ENCODE measurements at regions not wholly inside any gene's neighbourhood (a gene's known extent, or its start where the extent isn't known, plus 50 kb on each side); places are given as distances from the start of the nearest gene placed in this dataset.

DNA sequence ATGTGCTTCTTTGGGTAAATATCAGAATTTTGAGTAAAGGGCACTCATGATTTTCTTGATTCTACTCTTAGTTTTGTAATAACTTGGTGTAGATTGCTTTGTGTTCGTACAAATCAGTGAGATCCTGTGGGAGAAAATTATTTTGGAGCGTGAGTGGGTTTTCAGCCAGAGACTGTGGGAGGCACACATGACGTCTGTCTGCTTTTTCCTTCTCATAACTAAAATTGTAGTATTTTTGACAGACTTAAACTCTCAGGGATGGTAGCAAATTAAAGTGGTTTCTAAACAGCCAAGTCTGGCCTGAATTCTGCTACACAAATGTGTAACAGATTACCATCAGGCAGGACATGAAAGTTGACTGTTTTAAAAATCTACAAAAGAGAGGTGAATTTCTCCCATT is 222.6 kb downstream of the OTOR start:
- H3K9ac ChIP-seq (ENCODE audit: low read length): no peak overlapping the region
- DNase-seq (ENCODE audit: low read depth) (no peak), FAIRE-seq (no peak)

DNA sequence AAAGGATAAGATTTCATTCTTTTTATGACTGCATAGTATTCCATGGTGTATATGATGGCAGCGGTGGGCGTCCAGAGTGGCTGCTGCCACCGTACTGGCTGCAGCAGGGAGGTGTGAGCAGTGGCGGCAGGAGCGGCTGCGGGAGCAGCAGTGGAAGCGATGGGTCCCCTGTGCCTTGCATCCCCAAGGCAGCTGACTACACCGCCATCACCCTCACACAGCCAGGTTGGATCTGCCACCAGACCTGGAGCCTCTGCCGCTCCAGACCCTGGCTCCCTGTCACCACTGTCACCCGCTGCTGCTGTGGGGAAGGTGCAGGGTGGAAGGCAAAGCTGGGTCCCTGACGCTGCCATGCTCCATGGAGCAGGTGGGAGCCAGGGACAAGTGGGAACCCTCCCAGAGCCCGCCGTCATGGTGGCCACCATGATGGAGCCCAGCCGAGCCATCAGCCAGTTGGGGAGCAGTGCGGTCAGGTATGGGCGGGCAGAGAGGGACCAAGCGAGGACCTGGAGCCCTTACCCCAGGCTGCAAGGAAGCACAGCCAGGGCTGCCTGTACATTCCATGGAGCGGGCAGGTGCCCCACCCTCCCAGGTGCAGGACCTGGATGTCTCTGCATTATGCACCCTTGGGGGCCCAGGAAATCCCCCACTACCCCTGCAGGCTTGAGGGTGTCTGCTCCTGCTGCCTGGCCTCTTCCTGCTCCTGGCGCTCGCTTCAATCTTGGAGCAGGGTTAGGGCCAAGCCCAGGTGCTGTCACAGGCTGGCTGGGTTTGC is 226.1 kb downstream of the OTOR start:
- peaks cover 2% of the 10 kb centered on the region for H3K9me3 Mint-ChIP-seq (ENCODE audit: unreplicated experiment)
- Histone ChIP-seq H3K4me2 (ENCODE audit: low read length) (no peak overlapping the region), H3K27me3 (ENCODE audit: insufficient read depth, low read length) (no peaks in the 10 kb centered on the region), H3K4me1 (ENCODE audit: insufficient read depth, low read length) (no peaks in the 10 kb centered on the region), H3K9ac (ENCODE audit: low read length) (no peak overlapping the region), H3K27ac (ENCODE audit: low read depth, low read length) (no peak overlapping the region), H3K4me3 (ENCODE audit: insufficient read depth, low read depth, low read length) (no peak overlapping the region), H3K36me3 (ENCODE audit: insufficient read depth, low read length) (no peaks in the 10 kb centered on the region), H2AFZ (ENCODE audit: low read depth, low read length) (no peak overlapping the region), H4K20me1 (ENCODE audit: insufficient read depth, low read length) (no peaks in the 10 kb centered on the region), H3K79me2 (ENCODE audit: insufficient read depth, low read length) (no peaks in the 10 kb centered on the region), H3K9me3 (ENCODE audit: insufficient read depth, low read depth, low read length) (no peaks in the 10 kb centered on the region)
- TF ChIP-seq, protein P1, sequence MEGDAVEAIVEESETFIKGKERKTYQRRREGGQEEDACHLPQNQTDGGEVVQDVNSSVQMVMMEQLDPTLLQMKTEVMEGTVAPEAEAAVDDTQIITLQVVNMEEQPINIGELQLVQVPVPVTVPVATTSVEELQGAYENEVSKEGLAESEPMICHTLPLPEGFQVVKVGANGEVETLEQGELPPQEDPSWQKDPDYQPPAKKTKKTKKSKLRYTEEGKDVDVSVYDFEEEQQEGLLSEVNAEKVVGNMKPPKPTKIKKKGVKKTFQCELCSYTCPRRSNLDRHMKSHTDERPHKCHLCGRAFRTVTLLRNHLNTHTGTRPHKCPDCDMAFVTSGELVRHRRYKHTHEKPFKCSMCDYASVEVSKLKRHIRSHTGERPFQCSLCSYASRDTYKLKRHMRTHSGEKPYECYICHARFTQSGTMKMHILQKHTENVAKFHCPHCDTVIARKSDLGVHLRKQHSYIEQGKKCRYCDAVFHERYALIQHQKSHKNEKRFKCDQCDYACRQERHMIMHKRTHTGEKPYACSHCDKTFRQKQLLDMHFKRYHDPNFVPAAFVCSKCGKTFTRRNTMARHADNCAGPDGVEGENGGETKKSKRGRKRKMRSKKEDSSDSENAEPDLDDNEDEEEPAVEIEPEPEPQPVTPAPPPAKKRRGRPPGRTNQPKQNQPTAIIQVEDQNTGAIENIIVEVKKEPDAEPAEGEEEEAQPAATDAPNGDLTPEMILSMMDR (IDR thresholded peaks at IDR 0.05; ENCODE audit: insufficient read depth, low read depth, low read length): no peak
- no peak for TF ChIP-seq EZH2 (IDR thresholded peaks at IDR 0.05; ENCODE audit: insufficient read depth, low read length)
- no peak overlapping the region for H3K4me3 Mint-ChIP-seq (ENCODE audit: unreplicated experiment)
- no peak for DNase-seq (ENCODE audit: low read depth)
- H3K27me3 Mint-ChIP-seq (ENCODE audit: low read depth, unreplicated experiment): peaks cover 2% of the 10 kb centered on the region
- no peaks in the 10 kb centered on the region for H3K36me3 Mint-ChIP-seq (ENCODE audit: low read depth, unreplicated experiment)
- H3K4me1 Mint-ChIP-seq (ENCODE audit: low read depth, unreplicated experiment): no peaks in the 10 kb centered on the region
- H3K27ac Mint-ChIP-seq (ENCODE audit: unreplicated experiment): no peak overlapping the region
- FAIRE-seq: no peak

More for the DNA sequence above, 222.6 kb downstream of the OTOR start:
- Mint-ChIP-seq H3K4me1 (ENCODE audit: low read depth, unreplicated experiment) (no peaks in the 10 kb centered on the region), H3K4me3 (ENCODE audit: unreplicated experiment) (no peak overlapping the region), H3K27me3 (ENCODE audit: low read depth, unreplicated experiment) (peaks cover 2% of the 10 kb centered on the region), H3K9me3 (ENCODE audit: unreplicated experiment) (no peaks in the 10 kb centered on the region), H3K36me3 (ENCODE audit: low read depth, unreplicated experiment) (no peaks in the 10 kb centered on the region), H3K27ac (ENCODE audit: unreplicated experiment) (no peak overlapping the region)
- no peaks in the 10 kb centered on the region for H3K4me1 ChIP-seq (ENCODE audit: insufficient read depth, low read length)
- H3K27ac ChIP-seq (ENCODE audit: low read depth, low read length): no peak overlapping the region
- H3K4me3 ChIP-seq (ENCODE audit: insufficient read depth, low read depth, low read length): no peak overlapping the region
- no peak for TF ChIP-seq EZH2 (IDR thresholded peaks at IDR 0.05; ENCODE audit: insufficient read depth, low read length)
- TF ChIP-seq, protein P1 (IDR thresholded peaks at IDR 0.05; ENCODE audit: insufficient read depth, low read depth, low read length): no peak
- H3K27me3 ChIP-seq (ENCODE audit: insufficient read depth, low read length): no peaks in the 10 kb centered on the region
- no peak overlapping the region for H3K4me2 ChIP-seq (ENCODE audit: low read length)
- H3K36me3 ChIP-seq (ENCODE audit: insufficient read depth, low read length): no peaks in the 10 kb centered on the region
- H4K20me1 ChIP-seq (ENCODE audit: insufficient read depth, low read length): no peaks in the 10 kb centered on the region
- H3K79me2 ChIP-seq (ENCODE audit: insufficient read depth, low read length): no peaks in the 10 kb centered on the region
- H2AFZ ChIP-seq (ENCODE audit: low read depth, low read length): no peak overlapping the region
- H3K9me3 ChIP-seq (ENCODE audit: insufficient read depth, low read depth, low read length): no peaks in the 10 kb centered on the region

DNA sequence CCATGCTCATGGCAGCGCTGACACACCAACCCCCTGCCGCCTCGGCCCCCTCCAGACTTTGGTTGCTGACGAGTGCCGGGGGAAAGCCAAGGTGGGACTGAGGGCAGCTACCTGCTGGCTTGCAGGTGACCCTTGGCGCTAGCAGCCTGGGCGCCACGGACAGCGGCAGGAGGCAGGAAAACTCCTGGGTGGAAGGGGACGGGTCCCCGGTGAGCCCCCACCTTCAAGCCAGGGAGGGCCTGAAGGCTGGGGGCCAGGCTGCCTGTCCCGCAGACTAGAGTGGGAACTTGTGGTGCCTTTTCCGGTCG is 226.7 kb downstream of the OTOR start:
- Mint-ChIP-seq H3K4me1 (ENCODE audit: low read depth, unreplicated experiment) (no peaks in the 10 kb centered on the region), H3K36me3 (ENCODE audit: low read depth, unreplicated experiment) (no peaks in the 10 kb centered on the region), H3K9me3 (ENCODE audit: unreplicated experiment) (peaks cover 2% of the 10 kb centered on the region), H3K4me3 (ENCODE audit: unreplicated experiment) (no peak overlapping the region), H3K27ac (ENCODE audit: unreplicated experiment) (no peak overlapping the region), H3K27me3 (ENCODE audit: low read depth, unreplicated experiment) (peaks cover 2% of the 10 kb centered on the region)
- FAIRE-seq: no peak
- Histone ChIP-seq H3K9me3 (ENCODE audit: insufficient read depth, low read depth, low read length) (no peaks in the 10 kb centered on the region), H3K4me2 (ENCODE audit: low read length) (no peak overlapping the region), H3K27ac (ENCODE audit: low read depth, low read length) (no peak overlapping the region), H3K9ac (ENCODE audit: low read length) (no peak overlapping the region), H2AFZ (ENCODE audit: low read depth, low read length) (no peak overlapping the region), H3K27me3 (ENCODE audit: insufficient read depth, low read length) (no peaks in the 10 kb centered on the region), H4K20me1 (ENCODE audit: insufficient read depth, low read length) (no peaks in the 10 kb centered on the region), H3K36me3 (ENCODE audit: insufficient read depth, low read length) (no peaks in the 10 kb centered on the region), H3K4me1 (ENCODE audit: insufficient read depth, low read length) (no peaks in the 10 kb centered on the region), H3K79me2 (ENCODE audit: insufficient read depth, low read length) (no peaks in the 10 kb centered on the region), H3K4me3 (ENCODE audit: insufficient read depth, low read depth, low read length) (no peak overlapping the region)
- DNase-seq (ENCODE audit: low read depth): no peak
- no peak for TF ChIP-seq EZH2 (IDR thresholded peaks at IDR 0.05; ENCODE audit: insufficient read depth, low read length)
